Astrocyte (in vitro differentiated cells and primary cell): ENCODE measurements at regions not wholly inside any gene's neighbourhood (a gene's known extent, or its start where the extent isn't known, plus 50 kb on each side); places are given as distances from the start of the nearest gene placed in this dataset.
"Not testable (repeated sequence)": the region's sequence is repeated elsewhere in the genome, so short reads cannot be mapped to it uniquely, and the experiment has no call there.

ENCODE experiments used
- DNase-seq: peaks from one replicate; pipeline ENCODE4 v3.0.0-alpha.2; 2010; ENCODE audit warnings: low read depth
- FAIRE-seq: peaks from 2 replicates; lab custom pipeline; 2011; peaks lifted over from hg19 to GRCh38; lab: Jason Lieb, UNC
- H2AFZ ChIP-seq: 2 replicates; pipeline ENCODE4 v1.6.0; 2012; ENCODE audit warnings: low read depth, low read length, inconsistent platforms
- H3K27ac ChIP-seq: 2 replicates; pipeline ENCODE4 v1.5.1; 2011; ENCODE audit warnings: low read depth, low read length, inconsistent platforms
- H3K27me3 ChIP-seq: 2 replicates; pipeline ENCODE4 v1.6.0; 2011; ENCODE audit warnings: low read length, inconsistent platforms; ENCODE audit not compliant: insufficient read depth
- H3K36me3 ChIP-seq: 2 replicates; pipeline ENCODE4 v1.5.1; 2011; ENCODE audit warnings: low read length, inconsistent platforms; ENCODE audit not compliant: insufficient read depth
- H3K4me1 ChIP-seq: 2 replicates; pipeline ENCODE4 v1.5.1; 2011; ENCODE audit warnings: low read length, inconsistent platforms; ENCODE audit not compliant: insufficient read depth
- H3K4me2 ChIP-seq: 2 replicates; pipeline ENCODE4 v1.6.0; 2012; ENCODE audit warnings: low read length, inconsistent platforms
- H3K4me3 ChIP-seq: 2 replicates; pipeline ENCODE4 v1.5.1; 2011; ENCODE audit warnings: low read depth, mild to moderate bottlenecking, low read length, inconsistent platforms; ENCODE audit not compliant: insufficient read depth
- H3K79me2 ChIP-seq: 2 replicates; pipeline ENCODE4 v1.6.0; 2012; ENCODE audit warnings: mild to moderate bottlenecking, low read length, inconsistent platforms; ENCODE audit not compliant: insufficient read depth
- H3K9ac ChIP-seq: 2 replicates; pipeline ENCODE4 v1.6.0; 2012; ENCODE audit warnings: mild to moderate bottlenecking, low read length, inconsistent platforms
- H3K9me3 ChIP-seq: 2 replicates; pipeline ENCODE4 v1.5.1; 2012; ENCODE audit warnings: low read depth, mild to moderate bottlenecking, low read length, inconsistent platforms; ENCODE audit not compliant: insufficient read depth
- H4K20me1 ChIP-seq: 2 replicates; pipeline ENCODE4 v1.6.0; 2012; ENCODE audit warnings: low read length, inconsistent platforms; ENCODE audit not compliant: insufficient read depth
- H3K27ac Mint-ChIP-seq: one replicate; pipeline ENCODE4 v1.8.0; 2021; ENCODE audit warnings: mild to moderate bottlenecking, mixed read lengths; ENCODE audit not compliant: unreplicated experiment
- H3K27me3 Mint-ChIP-seq: one replicate; pipeline ENCODE4 v1.8.0; 2021; ENCODE audit warnings: low read depth, mixed read lengths; ENCODE audit not compliant: unreplicated experiment
- H3K36me3 Mint-ChIP-seq: one replicate; pipeline ENCODE4 v1.8.0; 2021; ENCODE audit warnings: low read depth, mixed read lengths; ENCODE audit not compliant: unreplicated experiment
- H3K4me1 Mint-ChIP-seq: one replicate; pipeline ENCODE4 v1.8.0; 2021; ENCODE audit warnings: low read depth, mixed read lengths; ENCODE audit not compliant: unreplicated experiment
- H3K4me3 Mint-ChIP-seq: one replicate; pipeline ENCODE4 v1.8.0; 2021; ENCODE audit warnings: mild to moderate bottlenecking, moderate library complexity, mixed read lengths; ENCODE audit not compliant: unreplicated experiment
- H3K9me3 Mint-ChIP-seq: one replicate; pipeline ENCODE4 v1.8.0; 2021; ENCODE audit warnings: mild to moderate bottlenecking, mixed read lengths; ENCODE audit not compliant: unreplicated experiment
- EZH2 ChIP-seq: IDR thresholded peaks from 2 replicates; pipeline ENCODE4 v1.6.1; 2012; ENCODE audit warnings: mild to moderate bottlenecking, low read length, inconsistent platforms; ENCODE audit not compliant: insufficient read depth
- TF ChIP-seq, protein P1 (sequence below): IDR thresholded peaks from 2 replicates; pipeline ENCODE4 v1.5.1; 2011; ENCODE audit warnings: low read depth, mild to moderate bottlenecking, inconsistent platforms, low read length, moderate library complexity; ENCODE audit not compliant: insufficient read depth

DNA sequence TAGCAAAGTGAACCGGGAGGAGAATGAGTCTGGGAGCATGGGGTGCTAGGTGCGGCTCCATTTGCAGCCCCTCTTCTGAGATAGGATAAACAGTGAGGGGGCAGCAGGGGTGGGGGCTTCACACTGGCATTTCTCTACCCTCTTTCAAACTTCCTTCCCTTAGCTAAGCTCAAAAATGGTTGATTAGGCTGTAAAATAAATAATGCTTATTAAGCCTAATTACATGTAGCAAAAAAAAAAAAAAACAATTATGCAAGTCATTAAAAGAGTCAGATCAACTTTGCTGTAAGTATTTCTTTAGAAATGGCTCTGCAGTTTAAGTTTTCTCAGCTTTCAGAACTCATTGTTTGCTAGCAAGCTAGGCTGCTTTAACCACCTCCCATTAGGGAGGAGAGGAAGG, 182.7 kb upstream of the FBXO11 start:
- H3K4me1 Mint-ChIP-seq: peaks cover 5% of the 10 kb centered on the region
- no peak overlapping the region for H3K27ac Mint-ChIP-seq
- TF ChIP-seq EZH2: no peak
- TF ChIP-seq, protein P1, sequence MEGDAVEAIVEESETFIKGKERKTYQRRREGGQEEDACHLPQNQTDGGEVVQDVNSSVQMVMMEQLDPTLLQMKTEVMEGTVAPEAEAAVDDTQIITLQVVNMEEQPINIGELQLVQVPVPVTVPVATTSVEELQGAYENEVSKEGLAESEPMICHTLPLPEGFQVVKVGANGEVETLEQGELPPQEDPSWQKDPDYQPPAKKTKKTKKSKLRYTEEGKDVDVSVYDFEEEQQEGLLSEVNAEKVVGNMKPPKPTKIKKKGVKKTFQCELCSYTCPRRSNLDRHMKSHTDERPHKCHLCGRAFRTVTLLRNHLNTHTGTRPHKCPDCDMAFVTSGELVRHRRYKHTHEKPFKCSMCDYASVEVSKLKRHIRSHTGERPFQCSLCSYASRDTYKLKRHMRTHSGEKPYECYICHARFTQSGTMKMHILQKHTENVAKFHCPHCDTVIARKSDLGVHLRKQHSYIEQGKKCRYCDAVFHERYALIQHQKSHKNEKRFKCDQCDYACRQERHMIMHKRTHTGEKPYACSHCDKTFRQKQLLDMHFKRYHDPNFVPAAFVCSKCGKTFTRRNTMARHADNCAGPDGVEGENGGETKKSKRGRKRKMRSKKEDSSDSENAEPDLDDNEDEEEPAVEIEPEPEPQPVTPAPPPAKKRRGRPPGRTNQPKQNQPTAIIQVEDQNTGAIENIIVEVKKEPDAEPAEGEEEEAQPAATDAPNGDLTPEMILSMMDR: no peak
- H3K4me3 ChIP-seq: no peak overlapping the region
- H2AFZ ChIP-seq: no peak overlapping the region
- no peak overlapping the region for H3K9ac ChIP-seq
- DNase-seq (no peak), FAIRE-seq (no peak)
- H3K27me3 ChIP-seq: no peaks in the 10 kb centered on the region
- no peaks in the 10 kb centered on the region for H4K20me1 ChIP-seq
- no peaks in the 10 kb centered on the region for H3K4me1 ChIP-seq
- H3K36me3 Mint-ChIP-seq: no peaks in the 10 kb centered on the region
- H3K4me3 Mint-ChIP-seq: no peak overlapping the region
- H3K27me3 Mint-ChIP-seq: no peaks in the 10 kb centered on the region
- H3K9me3 Mint-ChIP-seq: no peaks in the 10 kb centered on the region
- H3K36me3 ChIP-seq: no peaks in the 10 kb centered on the region
- peaks cover 7% of the 10 kb centered on the region for H3K9me3 ChIP-seq
- no peaks in the 10 kb centered on the region for H3K79me2 ChIP-seq
- no peak overlapping the region for H3K4me2 ChIP-seq
- H3K27ac ChIP-seq: no peak overlapping the region

DNA sequence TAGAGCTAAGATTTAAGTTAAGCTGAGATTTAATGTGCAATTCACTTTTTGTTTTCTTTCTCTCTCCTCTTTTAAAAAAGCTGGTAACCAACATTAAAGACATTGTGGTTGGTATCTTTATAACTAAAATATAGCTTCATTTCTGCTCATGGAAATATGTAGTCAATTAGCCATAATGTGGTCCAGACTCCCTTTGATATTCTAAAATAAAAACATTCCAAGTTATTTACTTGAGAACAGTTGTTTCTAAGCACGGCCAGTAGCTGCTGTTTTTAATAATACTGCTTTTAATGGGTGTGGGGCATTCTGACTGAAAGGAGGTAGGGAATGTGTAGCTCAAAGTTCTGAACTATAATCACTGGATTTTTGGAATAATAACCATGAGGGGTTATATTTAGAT, 183.3 kb upstream of the FBXO11 start:
- no peaks in the 10 kb centered on the region for H3K27me3 ChIP-seq
- Mint-ChIP-seq H3K9me3 (no peaks in the 10 kb centered on the region), H3K4me1 (peaks cover 5% of the 10 kb centered on the region), H3K36me3 (no peaks in the 10 kb centered on the region), H3K4me3 (no peak overlapping the region), H3K27ac (no peak overlapping the region), H3K27me3 (no peaks in the 10 kb centered on the region)
- TF ChIP-seq EZH2: no peak
- TF ChIP-seq, protein P1: no peak
- H3K79me2 ChIP-seq: no peaks in the 10 kb centered on the region
- FAIRE-seq (no peak), DNase-seq (no peak)
- H2AFZ ChIP-seq: no peak overlapping the region
- H3K9ac ChIP-seq: no peak overlapping the region
- H3K4me1 ChIP-seq: no peaks in the 10 kb centered on the region
- H3K36me3 ChIP-seq: no peaks in the 10 kb centered on the region
- no peak overlapping the region for H3K4me3 ChIP-seq
- peaks cover 7% of the 10 kb centered on the region for H3K9me3 ChIP-seq
- H4K20me1 ChIP-seq: no peaks in the 10 kb centered on the region
- no peak overlapping the region for H3K27ac ChIP-seq
- H3K4me2 ChIP-seq: no peak overlapping the region

DNA sequence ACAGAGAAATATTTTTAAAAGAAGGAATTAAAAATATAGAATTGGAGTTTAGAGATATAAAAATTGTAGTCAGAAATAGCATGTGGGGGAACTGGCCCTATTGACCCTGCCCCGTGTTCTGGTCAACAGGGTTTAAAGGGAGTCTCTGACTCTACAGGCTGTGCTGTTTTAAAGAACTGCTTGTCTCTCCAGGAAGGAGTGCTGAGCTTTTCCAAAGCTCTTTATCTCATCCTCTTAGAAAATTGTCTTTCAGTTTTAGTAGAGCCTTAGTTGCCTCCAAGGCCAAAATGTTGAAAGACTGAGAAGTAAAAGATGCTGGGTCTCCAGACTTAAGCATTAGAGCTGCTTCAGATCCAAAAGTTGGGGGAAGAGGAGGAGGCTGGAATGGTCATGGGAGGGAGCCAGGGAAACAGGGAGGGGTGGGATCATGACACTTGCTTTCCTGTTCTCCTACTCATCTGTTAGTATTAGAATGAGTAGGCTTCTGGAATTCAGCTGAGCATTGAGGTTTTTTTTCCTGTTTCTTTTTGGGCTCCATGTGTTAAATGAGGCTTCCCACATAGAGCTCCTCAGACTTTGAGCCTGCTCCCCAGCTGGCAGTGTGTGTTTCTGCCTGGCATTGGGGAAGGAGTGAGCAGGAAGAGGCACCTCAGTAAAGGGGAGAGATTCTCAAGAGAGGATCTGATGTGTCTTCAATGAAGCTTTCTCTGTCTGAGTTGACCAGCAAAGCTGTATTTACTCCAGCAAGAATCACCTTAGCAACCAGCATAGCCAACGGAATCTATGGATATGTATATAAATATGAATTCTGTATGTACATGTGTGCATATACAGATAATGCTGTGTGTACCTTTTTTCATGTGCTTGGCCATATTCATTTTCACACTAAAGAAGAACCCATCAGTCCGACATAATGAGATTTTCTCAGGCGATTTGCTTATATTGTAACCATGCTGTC, 186.8 kb upstream of the FBXO11 start:
- Histone ChIP-seq H3K4me3 (no peak overlapping the region), H3K36me3 (no peaks in the 10 kb centered on the region), H3K27me3 (no peaks in the 10 kb centered on the region), H3K9me3 (peaks cover 7% of the 10 kb centered on the region), H4K20me1 (no peaks in the 10 kb centered on the region), H3K79me2 (no peaks in the 10 kb centered on the region), H3K27ac (no peak overlapping the region), H3K4me2 (peak overlapping the region; percentile 24), H2AFZ (no peak overlapping the region), H3K9ac (no peak overlapping the region), H3K4me1 (no peaks in the 10 kb centered on the region)
- no peaks in the 10 kb centered on the region for H3K9me3 Mint-ChIP-seq
- H3K4me1 Mint-ChIP-seq: peaks cover 5% of the 10 kb centered on the region
- FAIRE-seq (no peak), DNase-seq (peak; percentile 8)
- no peaks in the 10 kb centered on the region for H3K36me3 Mint-ChIP-seq
- TF ChIP-seq EZH2: no peak
- TF ChIP-seq, protein P1: no peak
- no peak overlapping the region for H3K4me3 Mint-ChIP-seq
- no peaks in the 10 kb centered on the region for H3K27me3 Mint-ChIP-seq
- H3K27ac Mint-ChIP-seq: no peak overlapping the region

DNA sequence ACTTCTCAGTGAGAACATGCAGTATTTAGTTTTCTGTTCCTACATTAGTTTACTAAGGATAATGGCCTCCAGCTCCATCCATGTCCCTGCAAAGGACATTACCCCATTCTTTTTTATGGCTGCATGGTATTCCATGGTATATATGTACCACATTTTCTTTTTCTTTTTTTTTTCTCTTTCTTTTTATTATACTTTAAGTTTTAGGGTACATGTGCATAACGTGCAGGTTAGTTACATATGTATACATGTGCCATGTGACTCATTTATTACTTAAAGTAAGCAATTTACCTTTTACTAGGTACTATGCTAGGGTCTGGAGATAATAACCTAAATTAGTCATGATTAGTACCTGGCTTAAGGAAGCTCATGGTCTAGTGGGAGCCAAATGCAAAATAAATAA, 190.5 kb upstream of the FBXO11 start:
- H3K27me3 Mint-ChIP-seq, H4K20me1 ChIP-seq, H3K27me3 ChIP-seq, H3K4me1 ChIP-seq, DNase-seq, H3K27ac ChIP-seq, H3K36me3 ChIP-seq, H3K36me3 Mint-ChIP-seq, H3K27ac Mint-ChIP-seq, H3K4me3 ChIP-seq, H3K9me3 ChIP-seq, H3K79me2 ChIP-seq, H3K4me2 ChIP-seq, H3K4me1 Mint-ChIP-seq, H3K9ac ChIP-seq, H3K4me3 Mint-ChIP-seq, FAIRE-seq, H3K9me3 Mint-ChIP-seq, H2AFZ ChIP-seq: not testable (repeated sequence)
